Upper lobe of left lung (tissue), 6 donors: ENCODE measurements at regions not wholly inside any gene's neighbourhood (a gene's known extent, or its start where the extent isn't known, plus 50 kb on each side); places are given as distances from the start of the nearest gene placed in this dataset.

Source experiments
- ATAC-seq, 2 donors: fragments of 200-7000 bp; cut with Tn5 transposase; one replicate each; pipeline ENCODE4 v1.9.1; 2022; ENCODE audit warnings: mild to moderate bottlenecking in 2 of 2, moderate library complexity in 2 of 2; ENCODE audit not compliant: low FRiP score in 2 of 2
- DNase-seq, 2 donors: peaks; one replicate each; pipeline ENCODE4 v3.0.0-alpha.2; 2019 to 2020
- H3K27ac ChIP-seq, 4 donors: fragments of 200-600 bp; sonication (generic); one replicate each; pipeline ENCODE4 v1.5.1; 2016 to 2019
- H3K27me3 ChIP-seq, 4 donors: fragments of 200-600 bp; sonication (generic); one replicate each; pipeline ENCODE4 v1.5.1; 2017 to 2019
- H3K36me3 ChIP-seq, 4 donors: fragments of 200-600 bp; sonication (generic); one replicate each; pipeline ENCODE4 v1.5.1; 2016 to 2019
- H3K4me1 ChIP-seq, 4 donors: fragments of 200-600 bp; sonication (generic); one replicate each; pipeline ENCODE4 v1.5.1; 2018 to 2019
- H3K4me3 ChIP-seq, 4 donors: fragments of 200-600 bp; sonication (generic); one replicate each; pipeline ENCODE4 v1.5.1; 2017 to 2019; ENCODE audit warnings: mild to moderate bottlenecking in 2 of 4, moderate library complexity in 1 of 4
- H3K9me3 ChIP-seq, 4 donors: fragments of 200-600 bp; sonication (generic); one replicate each; pipeline ENCODE4 v1.5.1; 2018 to 2019
- EP300 ChIP-seq, 4 donors: sonication (generic); formaldehyde crosslinking; IDR thresholded peaks; one replicate each; pipeline ENCODE4 v1.5.1; 2017; ENCODE audit warnings: antibody characterized with exemption in 4 of 4, control low read depth in 2 of 4
- POLR2A ChIP-seq, 4 donors: fragments of 450-650 bp; IDR thresholded peaks; one replicate each; pipeline ENCODE4 v1.5.1; 2016 to 2017; ENCODE audit warnings: antibody characterized with exemption in 4 of 4, mild to moderate bottlenecking in 2 of 4
- POLR2AphosphoS5 ChIP-seq, 2 donors: sonication (generic); formaldehyde crosslinking; IDR thresholded peaks; one replicate each; pipeline ENCODE4 v1.5.1; 2017; ENCODE audit warnings: antibody characterized with exemption in 2 of 2
- WGBS, 2 donors: methylation state at CpG; one replicate each; pipeline ENCODE4 v1.1.5; 2017 to 2018; 5-methylcytosine and 5-hydroxymethylcytosine counted together
- TF ChIP-seq, protein P1 (sequence below), 6 experiments: fragments of 450-650 bp in 4 of 6; fragments of 200-600 bp in 2 of 6; sonication (generic) in 2 of 6; IDR thresholded peaks; one replicate each; pipeline ENCODE4 v1.5.1; 2016 to 2019; ENCODE audit warnings: antibody characterized with exemption in 6 of 6
- donor health status: DM: no; HTN: no; CAD: no; lungs with moderate emphysema.
- donor health status: DM: no; HTN: yes; CAD: no; lungs with severe emphysema.

DNA sequence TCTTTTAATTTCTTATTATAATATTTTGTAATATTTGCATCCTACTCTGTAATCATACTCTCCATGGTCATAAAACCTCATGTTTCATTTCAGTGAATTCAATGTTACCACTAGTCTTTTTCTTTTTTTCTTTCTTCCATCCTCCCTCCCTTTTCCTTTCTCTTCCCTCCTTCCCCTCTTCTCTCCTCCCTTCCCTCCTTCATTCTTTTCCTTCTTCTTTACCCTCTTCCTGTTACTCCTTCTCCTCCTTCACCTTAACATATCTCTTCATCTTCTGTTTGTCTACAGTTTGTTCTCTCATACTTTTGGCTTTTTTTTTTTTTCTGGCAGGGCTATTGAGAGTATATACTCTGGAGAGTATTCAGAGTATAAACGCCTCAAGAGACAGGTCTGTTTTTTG, 491.6 kb upstream of the ID2 start:
- no peak for TF ChIP-seq EP300 (IDR thresholded peaks at IDR 0.05)
- no peak for TF ChIP-seq POLR2A (IDR thresholded peaks at IDR 0.05)
- TF ChIP-seq POLR2AphosphoS5 (IDR thresholded peaks at IDR 0.05) = no peak
- no peaks in the 10 kb centered on the region for H3K4me1 ChIP-seq
- ATAC-seq (no peak), DNase-seq (no peak)
- no peaks in the 10 kb centered on the region for H3K27me3 ChIP-seq
- H3K9me3 ChIP-seq = no peaks in the 10 kb centered on the region
- 53 to 62% methylated on average over 1 of the region's 1 CpG for WGBS, 2 donors
- H3K27ac ChIP-seq = no peak overlapping the region
- H3K36me3 ChIP-seq = no peaks in the 10 kb centered on the region
- H3K4me3 ChIP-seq = no peak overlapping the region

DNA sequence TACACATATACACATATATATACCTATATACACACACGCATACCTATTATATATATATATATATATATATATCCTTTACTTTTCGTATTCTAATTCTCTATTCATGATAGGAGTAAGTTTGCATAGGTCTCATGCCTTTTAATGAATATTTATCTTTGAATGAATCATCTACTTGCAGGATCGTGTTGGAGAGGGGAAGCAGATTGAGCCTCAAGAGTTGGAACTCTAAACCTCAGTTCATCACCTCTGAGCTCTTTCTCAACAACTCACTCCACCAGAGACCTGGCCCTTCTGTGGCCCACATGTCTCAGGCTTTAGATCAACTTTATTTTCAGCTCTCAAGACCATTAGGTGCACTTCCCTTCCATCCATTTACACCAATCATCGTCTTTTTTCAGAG, 490.4 kb upstream of the ID2 start:
- H3K27ac ChIP-seq = no peak overlapping the region
- no peaks in the 10 kb centered on the region for H3K27me3 ChIP-seq
- H3K4me1 ChIP-seq = no peaks in the 10 kb centered on the region
- 88% methylated on average over 4 of the region's 4 CpGs for whole genome bisulfite sequencing, 2 donors
- no peaks in the 10 kb centered on the region for H3K9me3 ChIP-seq
- H3K36me3 ChIP-seq = no peaks in the 10 kb centered on the region
- no peak for TF ChIP-seq POLR2A (IDR thresholded peaks at IDR 0.05)
- TF ChIP-seq, protein P1, sequence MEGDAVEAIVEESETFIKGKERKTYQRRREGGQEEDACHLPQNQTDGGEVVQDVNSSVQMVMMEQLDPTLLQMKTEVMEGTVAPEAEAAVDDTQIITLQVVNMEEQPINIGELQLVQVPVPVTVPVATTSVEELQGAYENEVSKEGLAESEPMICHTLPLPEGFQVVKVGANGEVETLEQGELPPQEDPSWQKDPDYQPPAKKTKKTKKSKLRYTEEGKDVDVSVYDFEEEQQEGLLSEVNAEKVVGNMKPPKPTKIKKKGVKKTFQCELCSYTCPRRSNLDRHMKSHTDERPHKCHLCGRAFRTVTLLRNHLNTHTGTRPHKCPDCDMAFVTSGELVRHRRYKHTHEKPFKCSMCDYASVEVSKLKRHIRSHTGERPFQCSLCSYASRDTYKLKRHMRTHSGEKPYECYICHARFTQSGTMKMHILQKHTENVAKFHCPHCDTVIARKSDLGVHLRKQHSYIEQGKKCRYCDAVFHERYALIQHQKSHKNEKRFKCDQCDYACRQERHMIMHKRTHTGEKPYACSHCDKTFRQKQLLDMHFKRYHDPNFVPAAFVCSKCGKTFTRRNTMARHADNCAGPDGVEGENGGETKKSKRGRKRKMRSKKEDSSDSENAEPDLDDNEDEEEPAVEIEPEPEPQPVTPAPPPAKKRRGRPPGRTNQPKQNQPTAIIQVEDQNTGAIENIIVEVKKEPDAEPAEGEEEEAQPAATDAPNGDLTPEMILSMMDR (IDR thresholded peaks at IDR 0.05) = no peak
- TF ChIP-seq POLR2AphosphoS5 (IDR thresholded peaks at IDR 0.05) = no peak
- TF ChIP-seq EP300 (IDR thresholded peaks at IDR 0.05) = no peak
- no peak overlapping the region for H3K4me3 ChIP-seq
- ATAC-seq (no peak), DNase-seq (no peak)

DNA sequence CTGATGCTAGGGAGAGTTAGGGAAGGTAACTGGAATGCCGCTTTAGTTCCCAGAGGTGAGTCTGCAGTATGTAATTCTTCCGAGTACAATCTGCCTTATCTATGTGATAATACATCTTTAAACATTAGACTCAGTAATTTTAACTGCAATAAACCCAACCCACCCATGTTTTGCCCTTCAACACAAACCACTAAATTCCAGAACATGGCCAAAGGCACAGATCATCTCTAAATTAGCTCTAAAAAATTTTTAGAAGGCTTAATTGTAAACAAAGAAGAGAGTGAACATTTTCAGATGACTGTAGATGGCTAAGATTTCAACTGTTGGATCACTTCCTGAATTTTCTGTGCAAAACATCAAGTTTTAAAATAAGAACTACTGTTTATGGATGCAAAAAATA, 488.7 kb upstream of the ID2 start:
- H3K4me3 ChIP-seq = no peak overlapping the region
- no peaks in the 10 kb centered on the region for H3K36me3 ChIP-seq
- H3K27ac ChIP-seq = no peak overlapping the region
- ATAC-seq (no peak), DNase-seq (no peak)
- no peaks in the 10 kb centered on the region for H3K9me3 ChIP-seq
- H3K27me3 ChIP-seq = no peaks in the 10 kb centered on the region
- TF ChIP-seq, protein P1 (IDR thresholded peaks at IDR 0.05) = no peak
- TF ChIP-seq POLR2AphosphoS5 (IDR thresholded peaks at IDR 0.05) = no peak
- TF ChIP-seq POLR2A (IDR thresholded peaks at IDR 0.05) = no peak
- no peak for TF ChIP-seq EP300 (IDR thresholded peaks at IDR 0.05)
- H3K4me1 ChIP-seq = no peaks in the 10 kb centered on the region
- 89 to 92% methylated on average over 2 of the region's 2 CpGs for WGBS, 2 donors

DNA sequence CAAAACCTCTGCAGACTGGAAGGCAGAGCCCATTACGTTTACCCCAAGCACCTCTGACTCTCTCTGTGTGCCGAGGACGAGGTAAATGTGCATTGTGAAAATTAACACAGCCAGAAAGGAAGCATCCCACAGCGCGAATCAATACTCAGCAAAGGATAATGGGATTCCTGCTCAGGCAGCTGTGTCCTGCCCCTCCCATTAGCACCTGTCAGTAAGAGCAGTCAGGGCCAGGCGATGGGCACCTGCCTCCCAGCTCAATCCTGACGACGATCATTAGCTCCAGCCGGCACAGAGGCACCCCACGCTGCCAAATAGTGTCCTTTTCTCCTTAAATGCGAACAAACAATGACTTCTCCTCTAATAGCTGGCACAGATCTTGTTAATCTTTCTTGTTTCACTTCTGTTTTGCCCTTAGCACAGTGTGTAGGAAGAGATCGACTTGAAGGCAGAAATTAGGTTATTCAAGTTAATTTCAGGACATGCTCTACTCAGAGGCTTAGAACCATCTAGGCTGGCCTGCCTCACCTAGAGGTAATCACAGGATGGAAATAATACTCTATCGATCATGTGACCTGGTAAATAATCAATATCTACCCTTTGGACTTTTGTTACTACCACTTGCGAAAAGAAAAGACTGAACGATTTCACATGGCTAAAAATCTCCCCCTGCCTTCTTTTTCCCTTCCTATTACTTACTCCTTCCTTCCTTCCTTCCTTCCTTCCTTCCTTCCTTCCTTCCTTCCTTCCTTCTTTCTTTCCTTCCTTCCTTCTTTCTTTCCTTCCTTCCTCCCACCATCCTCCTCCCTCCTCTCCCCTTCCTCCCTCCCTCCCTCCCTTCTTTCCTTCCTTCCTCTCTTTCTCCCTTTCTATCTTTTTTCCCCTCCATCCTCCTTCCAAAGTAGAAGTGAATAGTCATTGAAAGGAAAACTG, 487.9 kb upstream of the ID2 start:
- no peaks in the 10 kb centered on the region for H3K27me3 ChIP-seq
- DNase-seq (peak in 1 of 2 donors; percentile 1), ATAC-seq (peak in 1 of 2 donors; percentile 43)
- TF ChIP-seq, protein P1 (IDR thresholded peaks at IDR 0.05) = no peak
- TF ChIP-seq EP300 (IDR thresholded peaks at IDR 0.05) = no peak
- TF ChIP-seq POLR2AphosphoS5 (IDR thresholded peaks at IDR 0.05) = no peak
- no peak for TF ChIP-seq POLR2A (IDR thresholded peaks at IDR 0.05)
- H3K9me3 ChIP-seq = no peaks in the 10 kb centered on the region
- H3K4me1 ChIP-seq = no peaks in the 10 kb centered on the region
- no peak overlapping the region for H3K27ac ChIP-seq
- 70 to 80% methylated on average over 15 of the region's 15 CpGs for WGBS, 2 donors
- no peaks in the 10 kb centered on the region for H3K36me3 ChIP-seq
- H3K4me3 ChIP-seq = no peak overlapping the region

DNA sequence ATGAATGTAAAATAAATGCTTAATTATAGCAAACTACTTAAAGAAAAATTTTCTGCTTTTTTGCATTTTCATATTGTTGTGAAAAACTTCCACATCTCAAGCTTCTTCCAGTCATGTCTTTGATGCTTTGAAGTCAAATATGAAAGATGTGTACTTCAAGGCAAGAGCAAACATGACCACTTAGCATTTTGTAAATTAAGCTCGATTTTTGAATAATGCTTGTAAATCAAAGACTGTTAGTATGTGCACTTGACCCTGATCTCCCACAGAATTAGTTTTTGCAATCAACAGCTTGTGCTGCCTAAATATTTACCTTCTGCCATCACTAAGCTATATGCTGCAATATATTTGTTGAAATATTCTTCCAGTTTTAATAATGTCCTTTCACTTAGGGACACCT, 486.1 kb upstream of the ID2 start:
- DNase-seq = no peak
- Histone ChIP-seq H3K9me3 (no peaks in the 10 kb centered on the region), H3K4me1 (no peaks in the 10 kb centered on the region), H3K36me3 (no peaks in the 10 kb centered on the region), H3K27ac (no peak overlapping the region), H3K4me3 (no peak overlapping the region), H3K27me3 (no peaks in the 10 kb centered on the region)
- WGBS, 2 donors = 56 to 65% methylated on average over 1 of the region's 1 CpG
- TF ChIP-seq POLR2AphosphoS5 (IDR thresholded peaks at IDR 0.05) (no peak), POLR2A (IDR thresholded peaks at IDR 0.05) (no peak), EP300 (IDR thresholded peaks at IDR 0.05) (no peak)
- TF ChIP-seq, protein P1 (IDR thresholded peaks at IDR 0.05) = no peak
- no peak for ATAC-seq
